ENCODE measurements at regions not wholly inside any gene's neighbourhood (a gene's known extent, or its start where the extent isn't known, plus 50 kb on each side); places are given as distances from the start of the nearest gene placed in this dataset.
"Not testable (repeated sequence)": the region's sequence is repeated elsewhere in the genome, so short reads cannot be mapped to it uniquely, and the experiment has no call there.

DNA sequence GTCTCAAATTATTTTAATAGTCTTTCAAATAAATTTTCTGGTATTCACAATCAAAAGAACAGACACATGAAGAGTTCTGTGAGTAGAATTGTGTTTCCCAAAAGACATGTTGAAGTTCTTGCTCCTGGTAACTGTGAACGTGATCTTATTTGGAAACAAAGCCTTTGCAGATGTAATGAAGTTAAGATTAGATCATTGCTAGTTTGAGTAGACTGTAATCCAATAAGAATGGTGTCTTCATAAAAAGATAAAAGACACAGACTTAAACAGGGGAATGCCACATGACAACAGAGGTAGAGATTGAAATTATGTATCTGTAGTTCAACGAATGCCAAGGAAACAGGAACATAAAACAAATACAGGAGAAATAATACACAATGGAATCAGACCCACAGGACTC, 357.4 kb upstream of the CA10 start:
- no peak for DNase-seq

DNA sequence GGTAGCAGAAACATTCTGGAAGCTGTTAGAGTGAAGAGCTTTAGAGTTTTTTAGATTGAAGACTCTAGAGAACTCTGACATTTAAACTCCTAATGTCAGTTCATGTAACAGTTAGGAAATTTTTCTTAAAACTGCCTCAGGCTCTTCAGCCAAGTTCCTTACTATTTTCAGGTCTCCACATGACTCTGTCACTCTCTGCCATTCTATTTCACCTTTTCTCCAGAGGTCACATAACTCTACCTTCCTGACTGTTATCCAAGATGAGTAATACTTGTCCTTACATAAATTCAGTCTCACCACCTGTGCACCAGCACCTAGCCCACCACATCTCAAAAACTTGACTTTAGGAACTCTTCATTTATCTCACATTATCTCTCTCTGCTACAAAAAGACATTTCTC, 347.1 kb upstream of the CA10 start:
- no peak for DNase-seq

DNA sequence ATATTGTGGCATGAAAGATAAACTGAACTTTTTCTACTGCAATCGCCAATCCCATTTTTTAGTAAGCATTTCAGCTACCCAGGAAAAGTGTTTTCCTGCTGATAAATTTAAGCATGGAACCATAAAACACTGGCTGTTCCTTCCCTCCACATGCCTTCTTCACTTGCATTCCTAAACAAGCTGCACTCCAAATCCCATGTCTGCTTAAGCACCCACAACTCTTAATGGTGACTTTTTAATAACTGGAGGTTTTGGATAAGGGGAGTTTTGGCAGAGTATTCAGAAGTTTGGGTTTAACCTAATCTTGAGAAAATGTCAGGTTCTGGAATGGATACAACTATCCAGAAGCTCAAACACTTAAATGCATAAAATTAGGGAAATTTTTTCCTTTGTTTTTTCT, 345.6 kb upstream of the CA10 start:
- DNase-seq: no peak

DNA sequence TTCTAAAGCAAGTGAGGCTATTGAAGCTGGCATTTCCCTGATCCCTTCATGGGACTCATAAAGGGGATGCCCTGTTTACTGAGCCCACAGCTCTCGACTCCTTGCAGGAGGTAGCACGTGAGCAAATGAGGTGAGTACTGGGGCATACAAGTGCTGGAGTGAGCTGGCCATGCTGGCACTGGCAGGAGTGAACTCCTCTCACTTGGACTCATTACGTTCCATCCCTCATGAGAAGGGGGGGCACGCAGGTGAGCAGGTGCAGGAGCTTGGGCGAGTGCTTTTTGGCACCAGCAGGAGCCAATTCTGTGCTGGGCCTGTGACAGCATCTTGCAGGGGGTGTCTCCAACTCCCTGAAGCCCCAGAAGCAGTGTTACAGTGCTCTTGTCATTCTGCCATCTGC, 337.1 kb upstream of the CA10 start:
- no peak for DNase-seq

DNA sequence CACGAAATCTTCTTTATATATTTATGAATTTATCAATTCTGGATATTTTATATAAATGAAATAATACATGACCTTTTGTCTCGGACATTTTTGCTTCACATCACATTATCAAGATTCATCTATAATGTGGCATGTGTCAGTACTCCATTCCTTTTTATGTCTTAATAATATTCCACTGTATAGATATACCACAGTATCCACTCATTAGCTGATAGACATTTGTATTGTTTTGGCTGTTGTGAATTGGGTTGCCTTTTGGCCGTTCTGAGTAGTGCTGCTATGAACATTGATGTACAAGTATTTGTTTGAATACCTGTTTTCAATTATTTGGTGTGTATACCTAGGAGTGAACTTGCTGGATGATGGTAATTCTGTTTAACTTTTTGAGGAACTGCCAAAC, 323.8 kb upstream of the CA10 start:
- no peak for DNase-seq

DNA sequence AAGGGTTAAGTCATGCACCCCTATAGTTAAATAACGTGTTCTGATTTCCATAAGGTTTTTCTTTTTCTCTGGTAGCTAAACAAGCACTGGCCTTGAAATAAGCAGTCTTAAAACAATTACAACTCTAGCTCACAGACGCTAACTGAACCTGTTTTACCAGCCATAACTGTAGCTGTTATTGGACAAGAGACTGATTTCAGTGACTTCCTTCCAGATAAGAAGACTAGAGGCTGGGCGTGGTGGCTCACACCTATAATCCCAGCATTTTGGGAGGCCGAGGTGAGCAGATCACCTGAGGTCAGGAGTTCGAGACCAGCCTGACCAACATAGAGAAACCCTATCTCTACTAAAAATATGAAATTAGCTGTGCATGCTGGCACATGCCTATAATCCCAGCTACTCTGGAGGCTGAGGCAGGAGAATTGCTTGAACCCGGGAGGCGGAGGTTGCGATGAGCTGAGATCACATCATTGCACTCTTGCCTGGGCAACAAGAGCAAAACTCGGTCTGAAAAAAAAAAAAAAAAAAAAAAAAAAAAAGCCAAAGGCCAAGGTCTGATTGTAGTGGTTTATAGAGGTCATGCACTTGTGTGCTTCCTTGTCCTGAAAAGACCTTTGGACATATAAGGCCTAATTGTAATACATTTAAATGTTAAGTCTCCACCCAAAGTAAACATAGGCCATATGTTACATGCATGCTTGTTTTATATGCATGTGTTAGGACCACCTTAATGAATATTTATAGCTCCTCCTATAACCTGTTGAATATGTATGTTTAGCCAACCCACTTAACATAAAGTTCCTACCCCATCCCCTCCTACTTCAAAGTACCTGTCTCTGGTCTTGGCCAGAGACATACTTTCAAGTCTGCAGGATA, 319.5 kb upstream of the CA10 start:
- DNase-seq: no peak

DNA sequence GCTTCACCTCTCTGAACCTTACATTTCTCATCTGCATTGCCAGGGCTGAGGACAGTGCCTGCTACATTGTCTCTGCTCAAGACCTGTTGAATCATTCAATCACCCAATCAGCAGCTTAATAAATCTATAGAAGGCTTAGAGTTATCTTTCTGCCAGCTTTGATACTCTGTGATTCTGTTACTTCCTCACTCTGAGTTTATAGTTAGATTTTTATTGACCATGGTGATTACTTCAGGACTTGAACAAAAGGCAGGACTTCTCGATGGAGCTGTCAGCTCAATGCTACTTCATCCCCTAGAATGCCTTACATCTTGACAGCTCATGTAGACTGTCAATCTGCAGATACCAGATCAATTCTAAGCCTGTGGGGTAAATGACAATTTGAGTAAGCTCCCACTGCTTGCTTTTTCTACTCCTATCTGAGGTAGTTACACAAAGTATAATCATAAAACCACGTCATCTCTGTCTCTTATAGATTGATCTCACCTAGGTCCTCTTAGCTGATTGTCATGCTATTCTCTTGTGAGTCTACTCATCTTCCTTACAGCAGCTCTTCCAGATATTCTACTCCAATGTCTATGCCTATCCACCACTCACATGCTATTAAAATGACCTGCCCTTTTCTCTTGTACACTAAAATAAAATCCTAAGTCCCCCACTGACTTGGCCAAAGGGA, 318.3 kb upstream of the CA10 start:
- DNase-seq: no peak

DNA sequence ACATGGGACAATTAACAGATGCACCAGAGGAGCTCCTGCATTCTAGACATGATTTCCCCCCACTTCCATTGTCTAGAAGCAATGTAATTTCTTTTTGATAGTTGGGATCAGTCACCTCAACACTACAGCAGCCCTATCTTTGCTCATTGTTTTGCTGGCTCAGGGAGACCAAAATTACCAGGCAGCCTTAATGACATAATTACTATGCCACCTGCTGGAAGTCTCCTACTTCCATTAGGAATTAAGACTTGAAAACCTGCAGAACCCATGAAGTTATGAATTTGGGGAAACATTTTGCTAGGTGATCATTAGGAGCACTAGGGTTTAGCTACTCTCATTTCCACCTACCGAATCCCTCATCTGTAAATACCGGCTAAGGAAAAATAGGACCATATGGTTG, 312.0 kb upstream of the CA10 start:
- DNase-seq: no peak

DNA sequence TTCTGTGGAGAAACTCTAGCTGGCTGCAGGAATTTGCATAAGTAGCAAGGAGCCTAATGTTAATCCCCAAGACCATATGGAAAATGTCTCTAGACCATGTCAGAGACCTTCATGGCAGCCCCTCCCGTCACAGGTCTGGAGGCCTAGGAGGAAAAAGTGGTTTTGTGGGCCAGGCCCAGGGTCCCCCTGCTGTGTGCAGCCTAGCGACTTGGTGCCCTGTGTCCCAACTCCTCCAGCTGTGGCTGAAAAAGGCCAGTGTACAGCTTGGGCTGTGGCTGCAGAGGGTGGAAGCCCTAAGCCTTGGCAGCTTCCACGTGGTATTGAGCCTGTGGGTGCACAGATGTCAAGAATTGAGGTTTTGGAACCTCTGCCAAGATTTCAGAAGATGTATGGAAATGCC, 306.9 kb upstream of the CA10 start:
- no peak for DNase-seq

DNA sequence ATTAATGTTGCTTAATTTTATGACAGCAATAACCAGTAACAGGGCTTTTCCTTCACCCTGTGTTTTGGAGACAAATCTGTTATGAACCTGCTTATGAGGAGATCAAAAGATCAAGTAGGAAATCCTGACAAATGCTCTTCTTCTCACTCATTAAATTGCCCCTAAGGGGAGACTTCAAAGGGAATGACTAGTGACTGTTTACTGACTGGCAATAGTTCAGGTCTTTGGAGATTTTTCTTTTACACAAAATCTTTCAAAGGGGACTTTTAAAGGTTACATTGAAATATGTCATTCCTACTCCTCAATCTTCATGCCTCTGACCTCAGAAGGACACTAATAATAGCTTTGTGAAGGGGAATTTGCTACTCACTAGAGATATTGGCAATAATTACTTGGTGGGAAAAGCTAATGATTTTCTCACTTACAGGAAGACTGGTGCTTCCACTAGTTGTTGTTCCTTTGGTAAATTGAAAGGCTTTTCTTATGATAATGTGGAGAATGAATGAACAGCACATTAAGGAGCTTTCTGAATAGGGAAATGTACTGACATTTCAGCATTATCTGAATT, 292.9 kb upstream of the CA10 start:
- DNase-seq: no peak

DNA sequence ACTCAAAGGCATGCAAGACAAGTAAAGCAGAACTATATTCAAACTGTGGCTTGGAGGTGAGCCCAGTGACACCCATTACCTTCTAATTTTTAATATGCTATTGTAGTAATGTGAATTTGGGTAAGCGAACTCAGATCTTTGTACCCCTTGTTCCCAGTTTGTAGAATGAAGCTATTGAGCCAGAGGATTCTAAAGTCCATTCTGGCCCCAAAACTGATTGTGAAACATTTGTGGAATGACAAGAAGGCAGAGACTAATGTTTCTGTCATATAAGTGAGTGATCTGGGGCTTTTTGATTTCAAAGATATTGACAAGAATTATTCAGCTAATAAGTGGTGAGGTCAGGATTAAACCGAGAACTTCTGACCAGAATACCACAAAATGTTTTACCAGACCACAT, 283.8 kb upstream of the CA10 start:
- DNase-seq: no peak

DNA sequence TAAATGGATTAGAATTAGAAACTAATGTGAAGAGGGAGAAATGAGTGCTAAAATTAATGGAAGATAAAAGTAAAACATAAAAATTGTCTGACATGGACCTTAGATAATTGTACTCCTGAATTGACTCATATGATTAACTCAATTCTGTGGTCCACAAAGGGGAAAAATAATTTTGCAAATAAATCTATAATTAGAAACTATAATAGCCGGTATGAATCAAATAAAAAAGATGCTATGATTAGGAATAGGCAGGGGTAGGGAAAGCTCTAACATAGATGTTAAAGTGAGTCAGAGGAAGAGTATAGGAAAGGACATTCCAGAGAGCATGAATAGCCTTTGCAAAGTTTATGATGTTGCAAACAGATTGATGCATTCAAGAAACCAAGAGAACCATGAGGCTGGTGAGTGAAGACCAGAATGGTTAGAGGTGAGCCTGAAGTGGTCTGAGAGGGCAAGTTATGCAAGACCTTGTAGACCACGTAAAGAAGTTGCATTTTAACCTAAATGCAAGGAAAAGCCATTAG, 262.1 kb upstream of the CA10 start:
- no peak for DNase-seq

DNA sequence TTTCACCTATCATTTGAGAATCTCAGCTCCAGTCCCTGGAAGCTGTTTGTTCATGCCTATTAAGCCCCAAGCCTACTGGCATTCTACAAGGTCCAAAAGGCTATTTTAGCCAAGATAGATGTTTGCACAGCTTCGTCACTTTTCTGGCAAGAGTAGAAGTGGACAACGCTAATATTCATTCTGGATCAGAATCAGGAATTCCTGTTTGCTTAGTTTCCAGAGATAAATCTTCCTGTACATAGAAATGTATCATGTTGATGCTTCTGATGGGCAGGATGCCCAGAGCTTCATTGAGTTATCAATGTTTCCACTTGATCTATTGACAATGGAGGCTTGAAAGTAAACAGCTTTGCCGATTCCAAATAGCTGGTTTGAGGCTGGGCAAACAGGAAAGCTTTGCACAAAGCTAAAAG, 260.7 kb upstream of the CA10 start:
- no peak for DNase-seq

DNA sequence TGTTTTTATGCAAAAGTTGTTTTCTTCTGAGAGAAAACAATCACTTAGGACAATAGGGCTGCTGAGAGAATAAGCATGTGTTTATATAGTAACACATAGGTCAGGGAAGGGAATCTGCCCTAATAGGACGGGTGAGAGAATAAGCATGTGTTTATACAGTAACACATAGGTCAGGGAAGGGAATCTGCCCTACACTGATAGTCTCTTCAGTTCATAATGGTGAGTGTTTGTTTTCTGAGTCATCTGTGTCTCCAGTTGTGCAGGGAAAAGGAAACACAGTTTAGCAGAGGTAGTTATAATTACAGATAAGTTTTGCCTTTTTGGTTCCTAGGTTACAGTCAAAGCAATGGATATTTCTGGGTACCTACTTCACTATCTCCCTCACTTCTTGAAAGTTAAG, 252.3 kb upstream of the CA10 start:
- DNase-seq: no peak

DNA sequence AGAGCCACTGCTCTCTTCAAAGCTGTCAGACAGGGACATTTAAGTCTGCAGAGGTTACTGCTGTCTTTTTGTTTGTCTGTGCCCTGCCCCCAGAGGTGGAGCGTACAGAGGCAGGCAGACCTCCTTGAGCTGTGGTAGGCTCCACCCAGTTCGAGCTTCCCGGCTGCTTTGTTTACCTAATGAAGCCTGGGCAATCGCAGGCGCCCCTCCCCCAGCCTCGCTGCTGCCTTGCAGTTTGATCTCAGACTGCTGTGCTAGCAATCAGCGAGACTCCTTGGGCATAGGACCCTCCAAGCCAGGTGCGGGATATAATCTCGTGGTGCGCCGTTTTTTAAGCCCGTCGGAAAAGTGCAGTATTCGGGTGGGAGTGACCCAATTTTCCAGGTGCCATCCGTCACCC, 250.7 kb upstream of the CA10 start:
- DNase-seq: not testable (repeated sequence)

DNA sequence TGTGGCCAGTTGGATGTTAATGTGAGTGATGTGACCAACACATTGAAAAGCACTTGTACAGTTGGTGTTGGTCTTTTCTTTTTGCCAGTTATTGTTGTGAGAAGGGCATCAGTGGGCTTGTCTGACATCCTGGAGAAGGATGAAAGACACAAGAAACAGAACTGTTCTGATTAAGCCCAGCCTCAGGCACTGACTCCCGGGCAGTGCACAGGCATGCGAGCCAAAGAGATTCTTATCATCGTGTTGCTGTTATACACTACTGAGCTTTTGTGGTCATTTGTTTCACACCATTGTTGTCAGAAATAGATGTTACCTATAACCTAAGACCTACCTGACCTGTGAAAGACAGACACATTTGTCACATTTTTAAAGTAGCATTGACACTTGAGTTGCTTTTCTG, 236.8 kb upstream of the CA10 start:
- no peak for DNase-seq

DNA sequence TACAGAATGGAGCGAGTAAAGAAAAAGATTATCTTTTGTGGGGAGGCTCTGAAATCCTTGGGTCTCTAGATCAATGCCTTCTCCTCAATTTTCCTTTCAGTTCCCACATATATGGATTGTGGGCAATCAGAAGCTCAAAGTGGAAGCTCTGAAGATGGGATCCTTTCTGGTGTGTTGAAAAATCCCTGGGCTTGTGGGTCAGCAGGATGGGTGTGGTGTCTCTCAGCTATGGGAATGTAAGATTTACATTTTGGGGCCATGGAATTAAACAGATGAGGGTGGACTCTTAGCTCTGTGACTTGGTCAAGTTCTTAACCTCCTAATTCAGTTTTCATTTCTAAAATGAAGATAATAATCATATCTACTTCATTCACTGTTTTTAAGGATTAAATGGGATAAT, 231.9 kb upstream of the CA10 start:
- DNase-seq: no peak

DNA sequence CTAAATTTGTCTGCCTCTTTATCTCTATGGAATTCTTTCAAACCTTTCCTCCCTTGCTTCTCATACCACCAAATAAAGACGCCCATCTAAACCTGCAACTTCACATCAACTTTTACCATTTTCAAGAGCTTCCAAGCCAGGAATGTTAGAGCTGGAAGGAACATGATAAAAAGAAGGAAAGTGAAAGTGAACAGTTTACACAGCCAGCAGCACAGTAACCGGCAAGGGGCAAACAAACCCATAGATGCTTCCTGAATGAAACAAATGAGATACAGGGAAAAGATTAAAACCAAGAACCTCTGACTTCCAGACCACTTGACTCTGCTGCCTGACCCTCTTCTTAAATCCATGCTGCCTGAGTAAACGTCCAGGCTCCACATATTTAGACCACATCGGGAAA, 231.1 kb upstream of the CA10 start:
- no peak for DNase-seq

DNA sequence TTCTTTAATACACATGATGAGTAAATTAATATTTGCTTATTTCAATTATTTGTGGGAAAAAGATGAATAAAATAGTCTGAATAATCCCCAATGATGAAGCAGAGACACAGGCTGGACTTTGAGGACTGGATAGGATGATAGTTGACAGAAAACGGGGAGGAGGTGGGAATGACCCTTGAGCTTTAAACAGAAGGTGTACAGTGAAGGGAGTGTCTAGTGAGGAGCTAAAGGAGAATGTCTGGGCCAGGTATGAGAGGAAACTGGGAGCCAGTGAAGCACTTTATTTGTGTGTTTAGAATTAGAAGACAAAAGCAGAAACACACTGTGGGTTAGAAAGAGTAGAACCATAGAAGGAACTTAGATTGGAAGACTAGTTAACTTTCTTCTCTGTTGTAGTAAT, 230.4 kb upstream of the CA10 start:
- no peak for DNase-seq

DNA sequence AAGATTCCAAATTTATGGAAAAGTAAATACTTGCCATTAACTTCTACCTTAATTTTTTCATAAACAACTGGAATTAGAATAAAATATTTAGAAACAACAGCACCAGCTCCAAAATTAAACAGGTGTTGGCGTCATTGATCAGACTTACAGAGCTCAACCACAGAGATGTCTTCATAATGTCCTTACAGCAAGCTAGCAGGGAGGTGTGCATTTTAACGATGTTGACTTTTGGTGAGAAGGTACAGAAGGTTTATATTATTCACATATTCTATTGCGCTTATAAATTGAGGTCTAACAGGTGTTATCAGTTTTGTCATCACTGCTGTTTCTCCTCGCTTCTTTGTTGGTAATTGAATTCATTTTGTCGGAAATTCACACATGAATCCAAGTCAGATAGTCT, 226.2 kb upstream of the CA10 start:
- no peak for DNase-seq

DNA sequence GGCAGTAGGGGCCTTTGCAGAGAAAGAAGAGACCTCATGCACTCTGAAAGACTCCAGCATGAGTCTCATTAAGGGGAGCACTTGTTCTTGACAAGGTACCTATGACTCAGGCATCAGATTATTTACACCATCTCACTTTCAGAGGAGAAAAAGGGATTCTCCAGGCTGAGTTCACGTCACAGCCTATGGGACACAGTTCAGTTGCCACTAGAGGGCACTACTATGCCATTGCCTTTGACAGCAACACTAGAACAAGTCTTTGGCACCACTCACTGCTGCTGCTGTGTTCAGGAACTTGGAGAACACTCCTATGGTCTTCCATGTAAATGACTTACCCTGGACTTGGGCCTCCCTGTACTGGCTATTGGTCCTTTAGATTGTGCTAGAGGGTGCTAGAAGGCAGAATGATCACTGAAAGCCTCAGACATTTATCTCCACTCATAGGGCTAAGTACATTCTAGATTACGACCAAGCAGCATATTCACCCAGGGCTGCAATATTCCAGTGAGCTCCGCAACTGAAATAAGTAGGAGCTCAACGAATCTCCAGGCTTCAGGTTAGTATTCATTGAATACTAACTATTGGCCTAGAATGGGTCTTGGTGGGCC, 225.1 kb upstream of the CA10 start:
- DNase-seq: peak in 1 of 5 donors; percentile 2

DNA sequence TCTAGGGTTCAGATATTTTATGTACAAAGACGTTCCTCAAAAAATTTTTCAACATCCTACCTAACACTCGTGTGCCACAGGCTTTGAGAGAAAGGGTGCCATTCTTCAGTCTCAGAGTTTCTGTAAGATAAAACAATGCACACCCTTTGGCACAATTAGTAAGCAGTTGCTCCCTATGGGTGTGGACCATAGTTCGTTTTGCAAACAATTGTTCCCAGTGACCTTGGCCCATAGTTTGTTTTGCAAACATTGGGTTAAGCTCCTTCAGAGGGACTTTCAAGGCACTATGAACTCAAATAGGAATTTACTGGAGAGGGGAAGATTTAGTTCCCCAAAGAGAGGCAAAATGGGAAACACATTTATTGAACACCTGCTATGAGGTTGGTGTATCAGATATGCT, 220.3 kb upstream of the CA10 start:
- DNase-seq: no peak

DNA sequence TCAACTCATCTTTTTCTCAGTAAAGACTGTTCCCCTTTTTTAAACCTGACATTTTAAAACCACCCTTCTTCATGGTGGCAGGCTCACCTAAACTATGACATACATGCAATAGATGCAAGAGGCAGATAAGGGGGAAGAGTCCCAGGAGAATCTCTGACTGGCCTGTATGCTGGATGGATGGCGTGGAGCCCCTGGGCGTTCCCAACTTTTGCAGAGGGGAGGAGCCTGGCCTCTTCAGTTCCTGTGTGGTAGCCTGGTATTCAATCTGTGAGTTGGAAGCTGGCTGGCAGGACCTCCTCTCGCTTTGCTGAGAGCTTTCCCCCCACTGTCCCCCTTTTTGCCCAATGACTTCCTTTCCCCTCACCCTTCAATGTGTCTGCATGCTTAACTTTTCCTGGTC, 217.6 kb upstream of the CA10 start:
- DNase-seq: no peak

DNA sequence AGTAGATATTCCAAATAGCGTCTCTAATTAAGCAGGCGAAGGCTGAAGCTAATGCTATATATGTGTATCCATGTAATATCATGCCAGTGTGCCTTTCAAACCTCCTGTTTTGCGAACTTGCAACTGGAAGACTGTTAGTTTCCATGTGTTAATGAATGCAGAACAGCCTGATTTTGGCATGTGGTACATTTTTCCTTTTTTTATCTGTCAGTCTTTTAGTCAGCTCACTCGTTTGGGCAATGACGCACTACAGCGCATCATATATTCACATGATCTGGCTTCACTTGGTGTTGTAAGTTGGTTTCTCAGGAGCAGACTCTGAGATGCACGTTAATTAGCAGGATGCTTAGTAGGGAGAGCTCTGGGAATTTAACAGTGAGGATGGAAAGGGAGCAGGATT, 210.4 kb upstream of the CA10 start:
- no peak for DNase-seq

Data from T-helper 1 cell (primary cell).